Prostate gland (tissue), 2 donors: ENCODE measurements at regions not wholly inside any gene's neighbourhood (a gene's known extent, or its start where the extent isn't known, plus 50 kb on each side); places are given as distances from the start of the nearest gene placed in this dataset.

ENCODE experiments used
- DNase-seq: peaks from one replicate; pipeline ENCODE4 v3.0.0-alpha.2; 2019; ENCODE audit warnings: low spot score
- H3K27ac ChIP-seq, 2 donors: fragments of 200-600 bp; sonication (generic); 2 replicates each; pipeline ENCODE4 v1.5.1; 2017 to 2019
- H3K27me3 ChIP-seq: fragments of 200-600 bp; sonication (generic); replicated peaks from 2 replicates; pipeline ENCODE4 v1.5.1; 2019; ENCODE audit not compliant: insufficient read depth
- H3K36me3 ChIP-seq, 2 donors: fragments of 200-600 bp; sonication (generic); 1 replicate in 1 of 2; 2 replicates in 1 of 2; pipeline versions ENCODE4 v1.5.1 to v1.8.1; 2017 to 2019
- H3K4me1 ChIP-seq: fragments of 200-600 bp; sonication (generic); replicated peaks from 2 replicates; pipeline ENCODE4 v1.5.1; 2019
- H3K4me3 ChIP-seq, 2 donors: fragments of 200-600 bp; sonication (generic); 2 replicates each; pipeline ENCODE4 v1.5.1; 2017 to 2019
- H3K9me3 ChIP-seq: fragments of 200-600 bp; sonication (generic); 2 replicates; pipeline ENCODE4 v1.5.1; 2017
- POLR2A ChIP-seq: fragments of 450-650 bp; IDR thresholded peaks from one replicate; pipeline ENCODE4 v1.6.1; 2016; ENCODE audit warnings: antibody characterized with exemption, mild to moderate bottlenecking
- POLR2AphosphoS5 ChIP-seq: sonication (generic); formaldehyde crosslinking; IDR thresholded peaks from one replicate; pipeline ENCODE4 v1.6.1; 2017; ENCODE audit warnings: antibody characterized with exemption
- WGBS: methylation state at CpG from one replicate; pipeline ENCODE4 v1.1.5; 2018; 5-methylcytosine and 5-hydroxymethylcytosine counted together
- intact Hi-C: fragments of 100-400 bp; cut with DNase I; formaldehyde crosslinking; loops from one replicate; pipeline ENCODE4 v1.14.2; 2022
- TF ChIP-seq, protein P1 (sequence below), 4 experiments: fragments of 200-600 bp in 2 of 4; fragments of 450-650 bp in 2 of 4; sonication (generic) in 2 of 4; IDR thresholded peaks; 1 replicate in 3 of 4; 2 replicates in 1 of 4; pipeline ENCODE4 v1.5.1; 2016 to 2019; ENCODE audit warnings: antibody characterized with exemption in 4 of 4, mild to moderate bottlenecking in 2 of 4, moderate library complexity in 2 of 4

DNA sequence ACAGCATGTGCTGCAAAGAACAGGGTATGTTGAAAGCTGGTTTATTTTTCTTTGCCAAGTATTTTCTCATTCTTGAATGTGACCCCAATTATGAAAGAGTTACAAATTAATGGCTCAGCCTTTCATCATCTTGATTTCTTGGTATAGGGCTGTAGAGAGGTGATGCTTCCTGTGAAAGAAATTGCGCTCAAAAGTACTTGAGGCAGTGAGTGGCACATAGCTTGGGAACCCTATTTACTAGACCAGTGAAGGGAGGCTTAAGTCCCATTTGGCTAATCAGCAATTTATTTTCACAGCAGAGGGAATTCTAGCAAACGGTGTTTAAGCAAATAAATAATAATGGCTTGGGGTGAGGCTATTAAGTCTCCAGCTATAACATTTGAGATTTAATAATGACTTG, 153.9 kb upstream of the MIS18BP1 start:
- no peaks in the 10 kb centered on the region for H3K9me3 ChIP-seq
- intact Hi-C loops: no loop called here
- H3K36me3 ChIP-seq: no peaks in the 10 kb centered on the region
- no peaks in the 10 kb centered on the region for H3K4me1 ChIP-seq
- TF ChIP-seq POLR2A (no peak), POLR2AphosphoS5 (no peak)
- TF ChIP-seq, protein P1, sequence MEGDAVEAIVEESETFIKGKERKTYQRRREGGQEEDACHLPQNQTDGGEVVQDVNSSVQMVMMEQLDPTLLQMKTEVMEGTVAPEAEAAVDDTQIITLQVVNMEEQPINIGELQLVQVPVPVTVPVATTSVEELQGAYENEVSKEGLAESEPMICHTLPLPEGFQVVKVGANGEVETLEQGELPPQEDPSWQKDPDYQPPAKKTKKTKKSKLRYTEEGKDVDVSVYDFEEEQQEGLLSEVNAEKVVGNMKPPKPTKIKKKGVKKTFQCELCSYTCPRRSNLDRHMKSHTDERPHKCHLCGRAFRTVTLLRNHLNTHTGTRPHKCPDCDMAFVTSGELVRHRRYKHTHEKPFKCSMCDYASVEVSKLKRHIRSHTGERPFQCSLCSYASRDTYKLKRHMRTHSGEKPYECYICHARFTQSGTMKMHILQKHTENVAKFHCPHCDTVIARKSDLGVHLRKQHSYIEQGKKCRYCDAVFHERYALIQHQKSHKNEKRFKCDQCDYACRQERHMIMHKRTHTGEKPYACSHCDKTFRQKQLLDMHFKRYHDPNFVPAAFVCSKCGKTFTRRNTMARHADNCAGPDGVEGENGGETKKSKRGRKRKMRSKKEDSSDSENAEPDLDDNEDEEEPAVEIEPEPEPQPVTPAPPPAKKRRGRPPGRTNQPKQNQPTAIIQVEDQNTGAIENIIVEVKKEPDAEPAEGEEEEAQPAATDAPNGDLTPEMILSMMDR (IDR thresholded peaks at IDR 0.05): no peak
- H3K4me3 ChIP-seq: no peak overlapping the region
- WGBS: 59% methylated on average over 2 of the region's 2 CpGs
- no peak for DNase-seq
- no peak overlapping the region for H3K27ac ChIP-seq
- no peaks in the 10 kb centered on the region for H3K27me3 ChIP-seq

DNA sequence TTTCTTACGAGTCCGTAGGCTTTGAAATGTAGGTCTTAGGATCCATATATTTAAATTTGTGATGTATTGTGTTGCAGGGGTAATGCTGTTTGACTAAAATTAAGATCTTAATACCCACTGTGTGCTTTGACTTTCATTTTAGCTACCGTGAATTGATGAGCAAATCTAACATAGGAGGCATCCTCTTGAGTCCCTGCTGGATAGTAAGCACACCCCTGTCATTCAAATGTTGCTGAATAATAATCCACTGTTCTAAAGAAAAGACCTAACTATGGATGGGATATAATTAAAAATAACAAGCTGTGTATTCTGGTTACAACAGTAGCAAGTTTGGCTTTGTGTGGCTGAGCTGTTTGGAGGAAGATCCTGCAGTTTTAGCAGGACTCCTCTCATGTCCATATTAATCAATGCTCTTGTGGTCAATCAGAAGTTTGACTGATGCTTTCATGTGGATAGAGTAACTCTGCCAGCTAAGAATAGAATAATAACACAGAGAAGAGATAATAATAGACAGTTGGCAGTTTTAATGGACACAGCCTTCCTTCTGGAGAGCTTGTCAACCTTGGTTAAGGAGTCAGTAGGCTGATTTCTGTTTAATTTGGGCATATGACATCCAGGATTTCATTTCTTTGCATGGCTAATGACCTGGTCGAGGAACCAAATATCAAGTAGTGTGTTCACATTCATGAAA, 148.1 kb upstream of the MIS18BP1 start:
- TF ChIP-seq, protein P1 (IDR thresholded peaks at IDR 0.05): no peak
- TF ChIP-seq POLR2A: no peak
- no peak for TF ChIP-seq POLR2AphosphoS5
- Histone ChIP-seq H3K4me3 (no peak overlapping the region), H3K27ac (no peak overlapping the region), H3K36me3 (no peaks in the 10 kb centered on the region), H3K27me3 (no peaks in the 10 kb centered on the region), H3K9me3 (no peaks in the 10 kb centered on the region), H3K4me1 (no peaks in the 10 kb centered on the region)
- intact Hi-C loops: no loop called here
- DNase-seq: no peak
- 48% methylated on average over 4 of the region's 4 CpGs for WGBS

DNA sequence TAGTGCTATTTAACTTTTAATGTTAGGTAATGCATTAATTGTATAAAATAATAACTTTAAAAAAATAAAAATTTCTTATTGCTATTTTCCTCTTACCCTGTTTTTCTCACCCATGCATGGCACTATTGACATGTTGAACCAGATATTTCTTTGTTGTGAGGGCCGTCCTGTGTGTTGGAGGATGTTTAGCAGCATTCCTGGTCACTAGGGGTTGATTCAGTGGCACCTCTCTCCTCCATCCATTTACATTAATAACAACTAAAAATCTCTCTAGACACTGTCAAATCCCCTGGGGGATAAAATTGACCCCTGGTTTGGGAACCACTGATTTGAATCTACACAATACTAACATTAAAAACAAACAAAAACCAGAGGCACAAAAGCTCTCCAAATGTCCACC, 147.5 kb upstream of the MIS18BP1 start:
- Histone ChIP-seq H3K4me1 (no peaks in the 10 kb centered on the region), H3K36me3 (no peaks in the 10 kb centered on the region), H3K27ac (no peak overlapping the region), H3K27me3 (no peaks in the 10 kb centered on the region), H3K9me3 (no peaks in the 10 kb centered on the region), H3K4me3 (no peak overlapping the region)
- WGBS: 50% methylated on average over 1 of the region's 1 CpG
- TF ChIP-seq POLR2AphosphoS5: no peak
- TF ChIP-seq, protein P1 (IDR thresholded peaks at IDR 0.05): no peak
- TF ChIP-seq POLR2A: no peak
- intact Hi-C loops: no loop called here
- DNase-seq: no peak

DNA sequence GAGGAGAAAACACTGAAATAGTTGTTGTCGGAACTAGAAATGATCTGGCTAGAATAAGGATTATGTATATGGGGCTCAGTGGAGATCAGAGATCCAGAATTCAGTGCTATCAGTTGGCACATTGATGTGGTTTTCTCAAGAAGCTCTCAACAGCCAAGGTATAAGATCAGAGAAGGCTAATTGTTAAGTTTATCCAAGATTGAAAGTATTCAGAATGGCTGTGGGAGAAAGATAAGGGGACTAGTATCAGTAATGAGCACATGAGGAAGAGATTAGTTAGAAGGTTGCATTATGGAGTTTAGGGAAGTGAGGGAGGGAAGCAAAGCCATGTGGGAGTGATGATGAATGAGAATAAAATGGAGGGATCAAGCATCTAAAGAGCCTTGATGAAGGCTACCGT, 128.1 kb upstream of the MIS18BP1 start:
- H3K9me3 ChIP-seq: no peaks in the 10 kb centered on the region
- 86% methylated on average over 2 of the region's 2 CpGs for WGBS
- no peak overlapping the region for H3K27ac ChIP-seq
- no peaks in the 10 kb centered on the region for H3K36me3 ChIP-seq
- H3K27me3 ChIP-seq: no peaks in the 10 kb centered on the region
- no peaks in the 10 kb centered on the region for H3K4me1 ChIP-seq
- intact Hi-C loops: no loop called here
- no peak for TF ChIP-seq POLR2AphosphoS5
- TF ChIP-seq, protein P1 (IDR thresholded peaks at IDR 0.05): no peak
- TF ChIP-seq POLR2A: no peak
- no peak for DNase-seq
- no peak overlapping the region for H3K4me3 ChIP-seq

DNA sequence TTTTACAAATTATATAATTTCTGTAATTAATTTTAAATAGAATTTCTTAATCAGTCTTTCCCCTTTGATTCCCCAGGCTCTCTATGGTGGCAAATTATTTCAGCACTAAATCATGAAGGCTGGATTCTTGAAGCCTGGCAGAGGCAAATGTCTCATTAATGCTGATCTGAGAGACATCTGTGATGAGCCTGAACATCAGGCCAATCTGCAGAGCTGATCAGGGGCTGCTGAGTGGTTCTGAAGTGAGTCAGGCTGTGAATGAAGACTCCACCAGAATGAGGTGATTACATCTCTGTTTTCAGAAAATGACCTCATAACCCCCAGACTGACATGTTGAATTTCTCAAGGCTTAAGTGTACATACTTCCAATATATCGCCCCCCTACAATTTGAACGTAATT, 124.2 kb upstream of the MIS18BP1 start:
- Histone ChIP-seq H3K36me3 (no peaks in the 10 kb centered on the region), H3K4me3 (no peak overlapping the region), H3K27ac (no peak overlapping the region), H3K4me1 (no peaks in the 10 kb centered on the region), H3K9me3 (no peaks in the 10 kb centered on the region), H3K27me3 (no peaks in the 10 kb centered on the region)
- TF ChIP-seq POLR2AphosphoS5 (no peak), POLR2A (no peak)
- TF ChIP-seq, protein P1 (IDR thresholded peaks at IDR 0.05): no peak
- WGBS: 85% methylated on average over 2 of the region's 2 CpGs
- DNase-seq: no peak
- intact Hi-C loops: no loop called here
